A549 (cell line): ENCODE measurements at regions not wholly inside any gene's neighbourhood (a gene's known extent, or its start where the extent isn't known, plus 50 kb on each side); places are given as distances from the start of the nearest gene placed in this dataset.
A peak's percentile ranks its signal among the peaks of the same experiment; 100 is the strongest.

Experiments used
- ATAC-seq, 2 experiments: fragments of 200-7000 bp in 1 of 2; fragments of >200 bp in 1 of 2; cut with Nextera tagmentation in 1 of 2; cut with Tn5 transposase in 1 of 2; 3 replicates each; pipeline versions ENCODE4 v1.8.0 to v1.9.1; 2018 to 2020; ENCODE audit warnings: mild to moderate bottlenecking in 1 of 2, moderate library complexity in 1 of 2
- CTCF ChIA-PET: fragments of 300-600 bp; sonication (Branson Sonifier 250); formaldehyde crosslinking; extraction: SDS; loops from one replicate; lab custom pipeline; 2021; ENCODE audit warnings: antibody characterized with exemption, inconsistent platforms; lab: Yijun Ruan, JAX
- POLR2A ChIA-PET: fragments of 350-600 bp; formaldehyde crosslinking; extraction: SDS; loops from one replicate; lab custom pipeline; 2021; ENCODE audit warnings: antibody characterized with exemption, inconsistent platforms; lab: Yijun Ruan, JAX
- DNase-seq, 2 experiments: peaks; one replicate each; pipeline versions ENCODE4 v3.0.0 to v3.0.0-alpha.2; 2011 to 2016; ENCODE audit warnings: low read depth in 1 of 2, low spot score in 1 of 2
- FAIRE-seq: peaks from 2 replicates; lab custom pipeline; 2011; peaks lifted over from hg19 to GRCh38; lab: Jason Lieb, UNC
- H3K27ac ChIP-seq, 2 experiments: fragments of >200 bp; sonication (Bioruptor Twin); formaldehyde crosslinking; 3 replicates each; pipeline ENCODE4 v1.5.1; 2016 to 2017
- H3K4me1 ChIP-seq: fragments of >200 bp; sonication (Bioruptor Twin); formaldehyde crosslinking; 3 replicates; pipeline ENCODE4 v1.6.1; 2016
- H3K4me2 ChIP-seq: fragments of >200 bp; sonication (Bioruptor Twin); formaldehyde crosslinking; 3 replicates; pipeline ENCODE4 v1.6.1; 2016
- H3K4me3 ChIP-seq: fragments of >200 bp; sonication (Bioruptor Twin); formaldehyde crosslinking; 3 replicates; pipeline ENCODE4 v1.5.1; 2016
- H3K9me3 ChIP-seq: fragments of >200 bp; sonication (Bioruptor Twin); formaldehyde crosslinking; 3 replicates; pipeline ENCODE4 v1.6.1; 2016
- BCL3 ChIP-seq: fragments of >200 bp; sonication (Bioruptor Twin); formaldehyde crosslinking; IDR thresholded peaks from 3 replicates; pipeline ENCODE4 v1.6.1; 2016
- BHLHE40 ChIP-seq: IDR thresholded peaks from 2 replicates; pipeline ENCODE4 v1.6.1; 2012; ENCODE audit warnings: low read depth, low read length, inconsistent platforms
- CHD2 ChIP-seq: fragments of 150-350 bp; IDR thresholded peaks from 2 replicates; pipeline ENCODE4 v1.6.1; 2014; ENCODE audit warnings: low read length; ENCODE audit not compliant: partially characterized antibody
- E2F6 ChIP-seq: IDR thresholded peaks from 2 replicates; pipeline ENCODE4 v1.6.1; 2012; ENCODE audit warnings: low read depth, borderline replicate concordance
- EHF ChIP-seq: fragments of 250-450 bp; sonication (Bioruptor Pico); IDR thresholded peaks from 2 replicates; pipeline ENCODE4 v1.5.0; 2020; ENCODE audit warnings: mild to moderate bottlenecking
- FOSB ChIP-seq: fragments of 250-450 bp; sonication (Bioruptor Pico); IDR thresholded peaks from 2 replicates; pipeline ENCODE4 v1.5.0; 2020; ENCODE audit warnings: mild to moderate bottlenecking, moderate library complexity
- FOSL2 ChIP-seq, 2 experiments: fragments of 450-650 bp in 1 of 2; fragments of >200 bp in 1 of 2; sonication (Bioruptor Twin) in 1 of 2; formaldehyde crosslinking; IDR thresholded peaks; 2 replicates each; pipeline versions ENCODE4 v1.5.0 to v1.6.1; 2016 to 2020; ENCODE audit warnings: mild to moderate bottlenecking in 1 of 2, moderate library complexity in 1 of 2
- GATA3 ChIP-seq: IDR thresholded peaks from 2 replicates; pipeline ENCODE4 v1.6.1; 2012; ENCODE audit warnings: borderline replicate concordance
- HMGXB4 ChIP-seq: fragments of 250-450 bp; sonication (Bioruptor Pico); IDR thresholded peaks from 2 replicates; pipeline ENCODE4 v1.5.0; 2021; ENCODE audit warnings: mild to moderate bottlenecking, moderate library complexity, borderline replicate concordance
- HOXA7 ChIP-seq: fragments of 250-450 bp; sonication (Bioruptor Pico); IDR thresholded peaks from 2 replicates; pipeline ENCODE4 v1.5.0; 2020; ENCODE audit warnings: mild to moderate bottlenecking, moderate library complexity
- HOXB5 ChIP-seq: fragments of 250-450 bp; sonication (Bioruptor Pico); IDR thresholded peaks from 2 replicates; pipeline ENCODE4 v1.5.0; 2020; ENCODE audit warnings: mild to moderate bottlenecking, moderate library complexity
- JUN ChIP-seq, 2 experiments: fragments of >200 bp; sonication (Bioruptor Twin); formaldehyde crosslinking; IDR thresholded peaks; 2 replicates in 1 of 2; 3 replicates in 1 of 2; pipeline ENCODE4 v1.6.1; 2016 to 2017
- JUNB ChIP-seq: fragments of >200 bp; sonication (Bioruptor Twin); formaldehyde crosslinking; IDR thresholded peaks from 2 replicates; pipeline ENCODE4 v1.6.1; 2016
- KDM1A ChIP-seq: fragments of 200-600 bp; sonication (generic); IDR thresholded peaks from 2 replicates; pipeline ENCODE4 v1.6.1; 2016; ENCODE audit warnings: low read depth, mild to moderate bottlenecking
- NFE2L2 ChIP-seq: fragments of 150-350 bp; conservative IDR thresholded peaks from 2 replicates; pipeline ENCODE4 v1.6.1; 2014; ENCODE audit warnings: low read length
- NPAS2 ChIP-seq: fragments of 250-450 bp; sonication (Bioruptor Pico); IDR thresholded peaks from 2 replicates; pipeline ENCODE4 v1.8.0; 2022; ENCODE audit warnings: mild to moderate bottlenecking, moderate library complexity, borderline replicate concordance
- PBX3 ChIP-seq: IDR thresholded peaks from 2 replicates; pipeline ENCODE4 v1.6.1; 2012
- PHF8 ChIP-seq: fragments of 200-600 bp; sonication (generic); IDR thresholded peaks from 2 replicates; pipeline ENCODE4 v1.6.1; 2016; ENCODE audit warnings: low read depth, mild to moderate bottlenecking, antibody characterized with exemption, moderate library complexity, borderline replicate concordance
- POLR2AphosphoS2 ChIP-seq: conservative IDR thresholded peaks from 2 replicates; pipeline ENCODE4 v1.6.1; 2012; ENCODE audit warnings: low read length, improper control_type of control experiment, inconsistent platforms
- RAD21 ChIP-seq, 2 experiments: fragments of >200 bp in 1 of 2; sonication (Bioruptor Twin) in 1 of 2; formaldehyde crosslinking in 1 of 2; IDR thresholded peaks in 1 of 2; conservative IDR thresholded peaks in 1 of 2; 2 replicates in 1 of 2; 3 replicates in 1 of 2; pipeline ENCODE4 v1.6.1; 2012 to 2018; ENCODE audit warnings: inconsistent platforms in 1 of 2
- RARB ChIP-seq: fragments of 250-450 bp; sonication (Bioruptor Pico); IDR thresholded peaks from 2 replicates; pipeline ENCODE4 v1.8.0; 2021; ENCODE audit warnings: mild to moderate bottlenecking, moderate library complexity
- RFX5 ChIP-seq: fragments of 450-650 bp; IDR thresholded peaks from 2 replicates; pipeline ENCODE4 v1.7.1; 2014; ENCODE audit warnings: antibody characterized with exemption, mild to moderate bottlenecking, moderate library complexity
- RNF2 ChIP-seq: fragments of 200-600 bp; sonication (generic); IDR thresholded peaks from 2 replicates; pipeline ENCODE4 v1.6.1; 2016; ENCODE audit warnings: low read depth, mild to moderate bottlenecking, antibody characterized with exemption, moderate library complexity, borderline replicate concordance
- SMC3 ChIP-seq: fragments of >200 bp; sonication (Bioruptor Twin); formaldehyde crosslinking; IDR thresholded peaks from 3 replicates; pipeline ENCODE4 v1.6.1; 2018; ENCODE audit warnings: inconsistent platforms
- TP53 ChIP-seq: fragments of 250-450 bp; sonication (Bioruptor Pico); IDR thresholded peaks from 2 replicates; pipeline ENCODE4 v1.5.0; 2021; ENCODE audit warnings: mild to moderate bottlenecking, moderate library complexity
- ZNF302 ChIP-seq: fragments of 250-450 bp; sonication (Bioruptor Pico); IDR thresholded peaks from 2 replicates; pipeline ENCODE4 v1.9.0; 2021; ENCODE audit warnings: inconsistent platforms, mild to moderate bottlenecking, moderate library complexity
- ZSCAN20 ChIP-seq: fragments of 250-450 bp; sonication (Bioruptor Pico); IDR thresholded peaks from 2 replicates; pipeline ENCODE4 v1.8.0; 2022; ENCODE audit warnings: mild to moderate bottlenecking, moderate library complexity
- WGBS: methylation state at CpG from one replicate; pipeline ENCODE4 v1.1.6; 2017; ENCODE audit errors: missing lambda C conversion rate; 5-methylcytosine and 5-hydroxymethylcytosine counted together

- no peak overlapping the region for H3K4me3 ChIP-seq
- peaks cover 33% of the 10 kb centered on the region for H3K4me1 ChIP-seq
- TF ChIP-seq BHLHE40 (no peak), ZNF302 (CRISPR knock-in tag) (no peak), RARB (CRISPR knock-in tag) (no peak), CHD2 (no peak), HOXA7 (CRISPR knock-in tag) (no peak), NPAS2 (CRISPR knock-in tag) (no peak), SMC3 (no peak), HMGXB4 (CRISPR knock-in tag) (no peak), NFE2L2 (no peak), TP53 (CRISPR knock-in tag) (no peak), BCL3 (no peak), GATA3 (no peak), PHF8 (no peak), HOXB5 (CRISPR knock-in tag) (no peak), ZSCAN20 (CRISPR knock-in tag) (no peak), RFX5 (no peak), FOSL2 (IDR thresholded peaks at IDR 0.05) (no peak), FOSL2 (CRISPR knock-in tag; IDR thresholded peaks at IDR 0.05) (no peak), JUN (IDR thresholded peaks at IDR 0.05) (no peak), POLR2AphosphoS2 (no peak)
- TF ChIP-seq, all 56 proteins: peak for 0
- ATAC-seq (no peak), DNase-seq (no peak), FAIRE-seq (no peak)
- CTCF ChIA-PET = no interaction called here
- Histone ChIP-seq H3K27ac (peak overlapping the region in 1 of 2 experiments; percentile 35; a peak in 1 of 6 replicates), H3K4me2 (no peak overlapping the region), H3K9me3 (no peaks in the 10 kb centered on the region; the same call in 2 of the 3 replicates)
- POLR2A ChIA-PET = no interaction called here
- 88% methylated on average over 6 of the region's 6 CpGs for WGBS
Measured at GRCh38 chr3:193882091-193882490, 253.9 kb upstream of the HES1 start.

GRCh38 chr3:193883551-193883950 is 252.4 kb upstream of the HES1 start:
- ChIA-PET POLR2A (no interaction called here), CTCF (interaction anchor here (0.8 to 1.1 kb wide), 3 partner anchors 13 to 432 kb away, joined by 3 to 5 read pairs (median 3); no protein-coding TSS in a partner anchor)
- DNase-seq = peak in 1 of 2 experiments; percentile 58

GRCh38 chr3:193884027-193884426 is 251.9 kb upstream of the HES1 start:
- 81% methylated on average over 7 of the region's 7 CpGs for WGBS
- ATAC-seq (peak; percentile 19 to 46; a peak in 3 of 6 replicates), DNase-seq (no peak), FAIRE-seq (no peak)
- peaks cover 22% of the 10 kb centered on the region; the same call in 2 of the 3 replicates for H3K4me1 ChIP-seq
- H3K4me2 ChIP-seq = 0 out of 3 replicates have a peak overlapping the region, but pooled peaks have one; percentile 14
- TF ChIP-seq EHF = no peak
- no peak for TF ChIP-seq JUNB
- no peak for TF ChIP-seq FOSB (CRISPR knock-in tag)
- TF ChIP-seq FOSL2 (IDR thresholded peaks at IDR 0.05) = no peak
- no peak for TF ChIP-seq FOSL2 (CRISPR knock-in tag; IDR thresholded peaks at IDR 0.05)
- TF ChIP-seq E2F6 = no peak
- no peak for TF ChIP-seq NPAS2 (CRISPR knock-in tag)
- no peak for TF ChIP-seq RNF2
- no peak for TF ChIP-seq PHF8
- TF ChIP-seq RFX5 = no peak
- TF ChIP-seq KDM1A = no peak
- no peak for TF ChIP-seq POLR2AphosphoS2
- TF ChIP-seq ZSCAN20 (CRISPR knock-in tag) = no peak
- TF ChIP-seq PBX3 = no peak
- no peak for TF ChIP-seq RAD21 (conservative IDR thresholded peaks at IDR 0.05 in 1 of 2, IDR thresholded peaks at IDR 0.05 in 1 of 2)
- no peak overlapping the region for H3K4me3 ChIP-seq
- H3K27ac ChIP-seq = peak overlapping the region in 1 of 2 experiments; percentile 67; a peak in 3 of 6 replicates
- H3K9me3 ChIP-seq = no peaks in the 10 kb centered on the region; the same call in 2 of the 3 replicates
- ChIA-PET POLR2A (no interaction called here), CTCF (interaction anchor here (1.1 kb wide), 1 partner anchor 432 kb away, joined by 5 read pairs; no protein-coding TSS in a partner anchor)

More at GRCh38 chr3:193883551-193883950, 252.4 kb upstream of the HES1 start:
- Histone ChIP-seq H3K4me3 (no peak overlapping the region), H3K4me1 (peaks cover 27% of the 10 kb centered on the region; the same call in 2 of the 3 replicates), H3K4me2 (0 out of 3 replicates have a peak overlapping the region, but pooled peaks have one; percentile 14), H3K27ac (peak overlapping the region in 1 of 2 experiments; percentile 67; a peak in 3 of 6 replicates), H3K9me3 (no peaks in the 10 kb centered on the region; the same call in 2 of the 3 replicates)
- ATAC-seq = peak; percentile 17 to 80; a peak in 4 of 6 replicates
- TF ChIP-seq TP53 (CRISPR knock-in tag) = no peak
- TF ChIP-seq FOSL2 (IDR thresholded peaks at IDR 0.05) = no peak; the same call in 1 of the 2 replicates
- TF ChIP-seq FOSL2 (CRISPR knock-in tag; IDR thresholded peaks at IDR 0.05) = peak; percentile 37
- 62% methylated on average over 3 of the region's 3 CpGs for WGBS
- no peak for FAIRE-seq
